GM12878 (cell line): ENCODE measurements at regions not wholly inside any gene's neighbourhood (a gene's known extent, or its start where the extent isn't known, plus 50 kb on each side); places are given as distances from the start of the nearest gene placed in this dataset.

ENCODE experiments used
- ATAC-seq: fragments of 200-7000 bp; cut with Tn5 transposase; 3 replicates; pipeline ENCODE4 v1.9.1; 2020; ENCODE audit warnings: mild to moderate bottlenecking, moderate library complexity
- BruUV-seq: library from RNA; stranded (reverse); fragments of 400-500 nt; replicated peaks from 2 replicates; lab custom pipeline; 2021; lab: Mats Ljungman, UMichigan
- CTCF ChIA-PET: fragments of 300-600 bp; sonication (Branson Sonifier 250); formaldehyde crosslinking; extraction: SDS; loops from one replicate; lab custom pipeline; 2021; ENCODE audit warnings: inconsistent platforms; lab: Yijun Ruan, JAX
- POLR2A ChIA-PET: fragments of 350-600 bp; formaldehyde crosslinking; extraction: SDS; loops from one replicate; lab custom pipeline; 2021; ENCODE audit warnings: inconsistent platforms; lab: Charles Lee
- RAD21 ChIA-PET: fragments of 300-600 bp; sonication (Branson Sonifier 250); formaldehyde crosslinking; loops from one replicate; lab custom pipeline; 2023; ENCODE audit warnings: antibody characterized with exemption; ENCODE audit not compliant: unreplicated experiment; lab: Charles Lee
- SMC1A ChIA-PET: fragments of 300-600 bp; sonication (Branson Sonifier 250); formaldehyde crosslinking; loops from one replicate; lab custom pipeline; 2023; ENCODE audit not compliant: unreplicated experiment, uncharacterized antibody; lab: Charles Lee
- DNase-seq: peaks from one replicate; pipeline ENCODE4 v3.0.0-alpha.2; 2011; ENCODE audit warnings: low read depth, low spot score
- FAIRE-seq: peaks from 3 replicates; lab custom pipeline; 2011; peaks lifted over from hg19 to GRCh38; lab: Jason Lieb, UNC
- H2AFZ ChIP-seq: 2 replicates; pipeline ENCODE4 v1.6.0; 2011; ENCODE audit warnings: low read depth, low read length, control low read depth; ENCODE audit not compliant: control insufficient read depth
- H3K27ac ChIP-seq: 2 replicates; pipeline ENCODE4 v1.5.1; 2011; ENCODE audit warnings: control low read depth; ENCODE audit not compliant: control insufficient read depth, insufficient read depth
- H3K27me3 ChIP-seq, 2 experiments: replicated peaks in 1 of 2; 2 replicates each; pipeline versions ENCODE4 v1.6.0 to v1.6.1; 2011; ENCODE audit warnings: low read length in 1 of 2; ENCODE audit not compliant: control insufficient read depth in 2 of 2, insufficient read depth in 2 of 2
- H3K36me3 ChIP-seq, 2 experiments: 2 replicates each; pipeline ENCODE4 v1.5.1; 2011; ENCODE audit warnings: low read length in 1 of 2; ENCODE audit not compliant: control insufficient read depth in 2 of 2, insufficient read depth in 2 of 2
- H3K4me1 ChIP-seq: 2 replicates; pipeline ENCODE4 v1.6.1; 2011; ENCODE audit warnings: mild to moderate bottlenecking, low read length, moderate library complexity, mixed read lengths; ENCODE audit not compliant: control insufficient read depth, insufficient read depth
- H3K4me2 ChIP-seq: 2 replicates; pipeline ENCODE4 v1.6.0; 2011; ENCODE audit warnings: control low read depth; ENCODE audit not compliant: control insufficient read depth, insufficient read depth
- H3K4me3 ChIP-seq: fragments of 200-600 bp; sonication (generic); 2 replicates; pipeline ENCODE4 v1.5.1; 2016
- H3K79me2 ChIP-seq: 2 replicates; pipeline ENCODE4 v1.6.0; 2011; ENCODE audit warnings: low read length; ENCODE audit not compliant: control insufficient read depth, insufficient read depth
- H3K9ac ChIP-seq: 2 replicates; pipeline ENCODE4 v1.8.0; 2011; ENCODE audit warnings: low read length, control low read depth, mixed read lengths; ENCODE audit not compliant: control insufficient read depth, insufficient read depth
- H3K9me3 ChIP-seq: replicated peaks from 3 replicates; pipeline ENCODE4 v1.5.1; 2011; ENCODE audit warnings: mild to moderate bottlenecking, low read length; ENCODE audit not compliant: control insufficient read depth, insufficient read depth
- H4K20me1 ChIP-seq: 2 replicates; pipeline ENCODE4 v1.6.0; 2011; ENCODE audit not compliant: control insufficient read depth, insufficient read depth
- ATF2 ChIP-seq: IDR thresholded peaks from 2 replicates; pipeline ENCODE4 v1.6.1; 2012; ENCODE audit warnings: low read length, inconsistent platforms
- CBFB ChIP-seq: IDR thresholded peaks from 2 replicates; pipeline ENCODE4 v1.6.1; 2016; ENCODE audit warnings: antibody characterized with exemption, low read depth
- JUND ChIP-seq: IDR thresholded peaks from 2 replicates; pipeline ENCODE4 v1.6.1; 2012; ENCODE audit warnings: low read depth, mild to moderate bottlenecking, low read length, improper control_type of control experiment, moderate library complexity
- NR2F1 ChIP-seq: fragments of 450-650 bp; conservative IDR thresholded peaks from 2 replicates; pipeline ENCODE4 v1.6.1; 2017; ENCODE audit warnings: mild to moderate bottlenecking
- WGBS: methylation state at CpG from one replicate; pipeline ENCODE4 v1.1.6; 2016; ENCODE audit warnings: low lambda C conversion rate; ENCODE audit not compliant: insufficient replicate concordance, insufficient coverage; ENCODE audit errors: missing lambda C conversion rate; 5-methylcytosine and 5-hydroxymethylcytosine counted together
- in situ Hi-C: fragments of 300-500 bp; cut with MboI; formaldehyde crosslinking; loops from 9 replicates; pipeline ENCODE4 v1.14.3; 2018; ENCODE audit warnings: mixed read lengths
- intact Hi-C: fragments of 100-400 bp; cut with micrococcal nuclease; formaldehyde crosslinking; loops from one replicate; pipeline ENCODE4 v1.14.2; 2022; ENCODE audit not compliant: unreplicated experiment
- TF ChIP-seq, protein P1 (sequence below): fragments of 450-650 bp; IDR thresholded peaks from 2 replicates; pipeline ENCODE4 v1.6.1; 2016; ENCODE audit warnings: mild to moderate bottlenecking, moderate library complexity, borderline replicate concordance

- no peak overlapping the region for H3K4me3 ChIP-seq
- H3K27ac ChIP-seq, result no peak overlapping the region
- no peaks in the 10 kb centered on the region for H3K4me1 ChIP-seq
- ChIA-PET SMC1A (no interaction called here), CTCF (no interaction called here), POLR2A (no interaction called here), RAD21 (no interaction called here)
- BruUV-seq, result no TSS peak
- WGBS, result 80% methylated on average over 4 of the region's 5 CpGs
- DNase-seq (no peak), FAIRE-seq (no peak), ATAC-seq (no peak)
- no peak overlapping the region for H2AFZ ChIP-seq
- H3K36me3 ChIP-seq, result no peaks in the 10 kb centered on the region
- H3K9ac ChIP-seq, result no peak overlapping the region
- H3K79me2 ChIP-seq, result no peaks in the 10 kb centered on the region
- H3K4me2 ChIP-seq, result no peak overlapping the region
- H3K27me3 ChIP-seq, result no peaks in the 10 kb centered on the region
- TF ChIP-seq CBFB (no peak), JUND (no peak), NR2F1 (no peak), ATF2 (no peak)
- TF ChIP-seq, protein P1, sequence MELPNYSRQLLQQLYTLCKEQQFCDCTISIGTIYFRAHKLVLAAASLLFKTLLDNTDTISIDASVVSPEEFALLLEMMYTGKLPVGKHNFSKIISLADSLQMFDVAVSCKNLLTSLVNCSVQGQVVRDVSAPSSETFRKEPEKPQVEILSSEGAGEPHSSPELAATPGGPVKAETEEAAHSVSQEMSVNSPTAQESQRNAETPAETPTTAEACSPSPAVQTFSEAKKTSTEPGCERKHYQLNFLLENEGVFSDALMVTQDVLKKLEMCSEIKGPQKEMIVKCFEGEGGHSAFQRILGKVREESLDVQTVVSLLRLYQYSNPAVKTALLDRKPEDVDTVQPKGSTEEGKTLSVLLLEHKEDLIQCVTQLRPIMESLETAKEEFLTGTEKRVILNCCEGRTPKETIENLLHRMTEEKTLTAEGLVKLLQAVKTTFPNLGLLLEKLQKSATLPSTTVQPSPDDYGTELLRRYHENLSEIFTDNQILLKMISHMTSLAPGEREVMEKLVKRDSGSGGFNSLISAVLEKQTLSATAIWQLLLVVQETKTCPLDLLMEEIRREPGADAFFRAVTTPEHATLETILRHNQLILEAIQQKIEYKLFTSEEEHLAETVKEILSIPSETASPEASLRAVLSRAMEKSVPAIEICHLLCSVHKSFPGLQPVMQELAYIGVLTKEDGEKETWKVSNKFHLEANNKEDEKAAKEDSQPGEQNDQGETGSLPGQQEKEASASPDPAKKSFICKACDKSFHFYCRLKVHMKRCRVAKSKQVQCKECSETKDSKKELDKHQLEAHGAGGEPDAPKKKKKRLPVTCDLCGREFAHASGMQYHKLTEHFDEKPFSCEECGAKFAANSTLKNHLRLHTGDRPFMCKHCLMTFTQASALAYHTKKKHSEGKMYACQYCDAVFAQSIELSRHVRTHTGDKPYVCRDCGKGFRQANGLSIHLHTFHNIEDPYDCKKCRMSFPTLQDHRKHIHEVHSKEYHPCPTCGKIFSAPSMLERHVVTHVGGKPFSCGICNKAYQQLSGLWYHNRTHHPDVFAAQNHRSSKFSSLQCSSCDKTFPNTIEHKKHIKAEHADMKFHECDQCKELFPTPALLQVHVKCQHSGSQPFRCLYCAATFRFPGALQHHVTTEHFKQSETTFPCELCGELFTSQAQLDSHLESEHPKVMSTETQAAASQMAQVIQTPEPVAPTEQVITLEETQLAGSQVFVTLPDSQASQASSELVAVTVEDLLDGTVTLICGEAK, result no peak
- H3K9me3 ChIP-seq, result peaks cover 1% of the 10 kb centered on the region; the same call in 1 of the 3 replicates
- in situ Hi-C loops (loop anchor here (25.0 kb wide), 2 partner anchors 255 to 880 kb away; no protein-coding TSS in a partner anchor), intact Hi-C loops (no loop called here)
- H4K20me1 ChIP-seq, result no peaks in the 10 kb centered on the region
These were observed 231.5 kb downstream of the UBE3A start for GRCh38 chr15:25207369-25207768.
